ENCODE measurements at regions not wholly inside any gene's neighbourhood (a gene's known extent, or its start where the extent isn't known, plus 50 kb on each side); places are given as distances from the start of the nearest gene placed in this dataset.

DNA sequence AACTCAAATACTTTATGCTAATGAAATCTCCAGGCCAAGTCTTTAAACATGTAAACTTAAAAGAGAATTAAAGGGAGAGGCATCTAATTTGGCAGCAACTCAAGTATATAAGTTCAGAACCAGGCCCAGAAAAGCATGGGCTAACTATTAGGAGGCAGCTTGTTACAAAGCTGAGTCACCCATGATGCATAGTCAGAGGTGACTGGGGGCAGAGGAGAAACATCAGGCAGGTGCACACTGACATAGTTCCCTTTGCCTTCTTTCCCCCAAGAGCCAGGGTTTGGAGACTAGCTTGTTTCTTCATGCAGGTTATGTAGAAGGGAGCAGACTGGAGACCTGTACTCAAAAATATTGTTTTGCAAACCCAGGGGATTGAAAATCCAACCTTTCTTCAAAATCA, 619.0 kb downstream of the SOX6 start:
- POLR2A ChIA-PET = no interaction called here
- no peak for DNase-seq (ENCODE audit: extremely low spot score)
- TF ChIP-seq CTCF (IDR thresholded peaks at IDR 0.05; ENCODE audit: control extremely low read depth, extremely low read depth, low read depth, missing control alignments) = no peak
- CTCF ChIA-PET = no interaction called here

DNA sequence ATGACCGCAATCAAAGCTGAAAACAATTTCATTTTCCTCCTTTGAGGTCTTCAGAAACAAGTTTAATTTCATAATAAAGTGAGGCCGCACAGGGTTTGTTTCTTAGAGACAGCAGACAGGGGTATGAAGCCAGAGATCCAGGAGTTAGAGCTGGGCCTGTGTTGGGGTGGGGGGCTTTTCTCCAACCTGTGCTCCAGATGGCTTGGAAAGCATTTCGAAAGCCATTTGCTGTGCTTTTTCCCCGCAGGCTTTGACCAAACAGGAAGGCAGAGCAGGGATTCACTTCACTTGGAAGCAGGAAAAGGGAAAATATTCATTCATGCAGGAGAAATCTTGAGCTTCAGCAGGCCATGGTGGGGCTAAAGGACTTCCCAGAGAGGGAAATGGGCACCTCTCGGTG, 617.4 kb downstream of the SOX6 start:
- TF ChIP-seq CTCF (IDR thresholded peaks at IDR 0.05; ENCODE audit: control extremely low read depth, extremely low read depth, low read depth, missing control alignments) = no peak
- POLR2A ChIA-PET = no interaction called here
- DNase-seq (ENCODE audit: extremely low spot score) = no peak
- CTCF ChIA-PET = interaction anchor here (1.2 to 1.5 kb wide), 3 partner anchors 10 to 52 kb away, joined by 4 to 5 read pairs (median 5); no protein-coding TSS in a partner anchor

DNA sequence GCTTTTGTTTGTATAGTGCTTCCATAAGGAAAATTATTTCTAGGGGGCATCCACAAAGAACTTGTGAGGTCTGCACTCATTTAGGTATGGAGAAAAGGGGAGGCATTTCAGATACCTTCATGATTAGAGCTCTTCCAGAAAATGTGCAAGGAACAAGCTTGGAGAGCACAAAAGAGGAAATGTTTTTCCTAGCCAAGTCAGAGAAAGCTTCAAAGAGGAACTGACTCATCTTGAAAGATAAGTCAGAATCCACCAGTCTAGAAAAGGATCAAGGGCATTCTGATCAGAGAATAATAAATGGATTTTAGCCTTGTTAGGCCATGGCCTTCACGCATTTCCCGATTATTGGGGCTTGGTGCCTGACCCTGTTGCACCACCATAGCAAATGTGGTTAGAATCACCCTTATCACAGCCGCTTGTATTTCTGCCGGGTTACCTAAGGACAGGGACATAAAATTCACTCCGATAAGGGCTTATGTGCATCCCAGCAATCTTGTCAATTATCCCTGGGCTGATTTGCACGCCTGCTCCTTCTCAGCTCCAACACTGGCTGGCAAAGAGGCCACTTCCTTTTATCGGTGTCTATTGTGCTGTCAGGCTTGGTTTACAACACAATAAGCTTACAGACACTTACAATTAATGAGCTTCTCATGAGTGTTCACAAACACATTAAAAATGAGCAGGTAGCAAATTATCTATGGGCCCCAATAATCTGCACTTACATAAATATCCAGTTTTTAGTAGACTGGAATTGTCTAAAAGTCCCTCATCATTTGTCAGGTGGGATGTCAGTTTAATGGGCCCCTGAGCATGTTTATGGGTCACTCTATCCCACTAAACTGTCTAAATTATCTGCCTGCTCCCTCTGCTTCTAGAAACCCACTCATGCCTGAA, 613.5 kb downstream of the SOX6 start:
- no peak for TF ChIP-seq CTCF (IDR thresholded peaks at IDR 0.05; ENCODE audit: control extremely low read depth, extremely low read depth, low read depth, missing control alignments)
- POLR2A ChIA-PET = no interaction called here
- CTCF ChIA-PET = no interaction called here
- no peak for DNase-seq (ENCODE audit: extremely low spot score)

DNA sequence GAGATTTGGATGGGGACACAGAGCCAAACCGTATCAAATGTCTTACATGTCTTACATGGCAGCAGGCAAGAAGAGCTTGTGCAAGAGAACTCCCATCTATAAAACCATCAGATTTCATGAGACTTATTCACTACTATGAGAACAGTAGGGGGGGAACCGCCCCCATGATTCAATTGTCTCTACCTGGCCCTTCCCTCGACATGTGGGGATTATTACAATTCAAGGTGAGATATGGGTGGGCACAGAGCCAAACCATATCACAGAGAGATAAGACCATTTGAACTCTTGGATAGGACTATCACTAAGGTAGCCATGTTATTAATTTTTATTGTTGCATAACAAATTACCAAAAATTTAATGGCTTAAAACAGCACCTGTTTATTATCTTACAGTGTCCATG, 611.7 kb downstream of the SOX6 start:
- TF ChIP-seq CTCF (IDR thresholded peaks at IDR 0.05; ENCODE audit: control extremely low read depth, extremely low read depth, low read depth, missing control alignments) = no peak
- CTCF ChIA-PET = no interaction called here
- no peak for DNase-seq (ENCODE audit: extremely low spot score)
- POLR2A ChIA-PET = no interaction called here

GRCh38 chr11:15745266-15745665, 611.1 kb downstream of the SOX6 start:
- POLR2A ChIA-PET = no interaction called here
- no peak for DNase-seq (ENCODE audit: extremely low spot score)
- CTCF ChIA-PET = no interaction called here
- no peak for TF ChIP-seq CTCF (IDR thresholded peaks at IDR 0.05; ENCODE audit: control extremely low read depth, extremely low read depth, low read depth, missing control alignments)

- TF ChIP-seq CTCF (IDR thresholded peaks at IDR 0.05; ENCODE audit: control extremely low read depth, extremely low read depth, low read depth, missing control alignments) = no peak
- ChIA-PET POLR2A (no interaction called here), CTCF (interaction anchor here (2.1 kb wide), 1 partner anchor 8 kb away, joined by 5 read pairs; no protein-coding TSS in a partner anchor)
- no peak for DNase-seq (ENCODE audit: extremely low spot score)
Observed at GRCh38 chr11:15747671-15748070, 608.7 kb downstream of the SOX6 start.
